ENCODE measurements at regions not wholly inside any gene's neighbourhood (a gene's known extent, or its start where the extent isn't known, plus 50 kb on each side); places are given as distances from the start of the nearest gene placed in this dataset.

GRCh38 chr6:121619987-121620740, 184.7 kb downstream of the GJA1 start (continued):
- TF ChIP-seq ZSCAN25 (CRISPR knock-in tag; IDR thresholded peaks at IDR 0.05) (no peak), ZNF180 (CRISPR knock-in tag; IDR thresholded peaks at IDR 0.05; ENCODE audit: borderline replicate concordance, low read depth) (no peak)

DNA sequence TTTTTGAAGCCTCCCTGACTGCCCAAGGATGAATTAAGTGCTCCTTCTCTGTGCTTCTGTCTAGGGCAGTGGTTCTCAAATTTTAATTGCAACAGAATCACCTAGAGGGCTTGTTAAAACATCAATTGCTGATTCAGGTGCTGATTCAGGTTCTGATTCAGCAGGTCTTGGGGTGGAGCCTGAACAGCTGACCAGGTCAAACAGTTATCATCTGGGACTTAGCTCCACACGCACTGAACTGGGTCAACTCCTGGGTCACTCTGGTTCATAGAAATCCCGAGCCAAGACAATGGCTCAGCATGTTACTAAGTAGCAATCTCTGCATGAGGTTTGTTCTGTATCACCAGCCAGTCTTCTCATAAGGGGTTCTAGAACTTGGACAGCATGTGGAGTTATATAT, 192.3 kb downstream of the GJA1 start:
- no peaks in the 10 kb centered on the region for H3K79me2 ChIP-seq (ENCODE audit: insufficient read depth, low read length)
- H3K9me3 ChIP-seq (ENCODE audit: low read length) = peaks cover 23% of the 10 kb centered on the region
- intact Hi-C loops (cut with micrococcal nuclease; ENCODE audit: unreplicated experiment) = no loop called here
- in situ Hi-C loops (cut with HindIII; ENCODE audit: extremely low pct_ligation_motif_present, low pct_unique_long_range_greater_than_20kb) = no loop called here
- CTCF ChIA-PET (ENCODE audit: low intra/inter-chr PET ratio, low total read pairs) = no interaction called here
- POLR2A ChIA-PET = no interaction called here
- no peak overlapping the region for H3K4me2 ChIP-seq (ENCODE audit: low read depth, low read length)
- H3K4me1 ChIP-seq (ENCODE audit: insufficient read depth, low read length) = no peaks in the 10 kb centered on the region
- BruUV-seq (replicated peaks) = no TSS peak
- DNase-seq (ENCODE audit: low spot score) (no peak), ATAC-seq (no peak), FAIRE-seq (no peak)
- H3K4me3 ChIP-seq (replicated peaks in 1 of 3; ENCODE audit: insufficient read depth in 1 of 3, low read depth in 2 of 3, low read length in 3 of 3) = no peak overlapping the region
- H3K27ac ChIP-seq (ENCODE audit: extremely low read length, insufficient read depth, low read length) = no peak overlapping the region
- no peaks in the 10 kb centered on the region for H4K20me1 ChIP-seq (ENCODE audit: insufficient read depth, low read length)
- no peak overlapping the region for H3K9ac ChIP-seq (ENCODE audit: insufficient read depth, low read depth, low read length)
- H2AFZ ChIP-seq (ENCODE audit: low read length) = no peak overlapping the region
- WGBS (ENCODE audit: low lambda C conversion rate) = 7% methylated on average over 2 of the region's 2 CpGs
- H3K27me3 ChIP-seq (ENCODE audit: control insufficient read depth in 1 of 2, insufficient read depth in 2 of 2, low read length in 2 of 2) = no peaks in the 10 kb centered on the region
- H3K36me3 ChIP-seq (replicated peaks in 1 of 2; ENCODE audit: control insufficient read depth in 1 of 2, insufficient read depth in 2 of 2, low read length in 2 of 2) = no peaks in the 10 kb centered on the region
- no peak for TF ChIP-seq U2AF1 (optimal IDR thresholded peaks at IDR 0.05; ENCODE audit: low read depth, low read length)
- TF ChIP-seq HOXA9 (CRISPR knock-in tag; IDR thresholded peaks at IDR 0.05; ENCODE audit: borderline replicate concordance) = no peak
- no peak for TF ChIP-seq ATF6 (CRISPR knock-in tag; conservative IDR thresholded peaks at IDR 0.05)
- no peak for TF ChIP-seq CBX5 (CRISPR knock-in tag; IDR thresholded peaks at IDR 0.05; ENCODE audit: borderline replicate concordance)
- TF ChIP-seq FUBP1 (CRISPR knock-in tag; IDR thresholded peaks at IDR 0.05; ENCODE audit: borderline replicate concordance) = no peak
- no peak for TF ChIP-seq ZNF609 (CRISPR knock-in tag; IDR thresholded peaks at IDR 0.05; ENCODE audit: borderline replicate concordance)
- TF ChIP-seq NR1H2 (CRISPR knock-in tag; IDR thresholded peaks at IDR 0.05; ENCODE audit: borderline replicate concordance, low read depth) = no peak
- no peak for TF ChIP-seq ZNF672 (CRISPR knock-in tag; IDR thresholded peaks at IDR 0.05)
- no peak for TF ChIP-seq MLX (CRISPR knock-in tag; IDR thresholded peaks at IDR 0.05)
- no peak for TF ChIP-seq STAG1 (CRISPR knock-in tag; IDR thresholded peaks at IDR 0.05)
- TF ChIP-seq ZBTB42 (CRISPR knock-in tag; IDR thresholded peaks at IDR 0.05) = no peak
- TF ChIP-seq KAT7 (CRISPR knock-in tag; IDR thresholded peaks at IDR 0.05; ENCODE audit: borderline replicate concordance) = no peak
